ENCODE measurements at regions not wholly inside any gene's neighbourhood (a gene's known extent, or its start where the extent isn't known, plus 50 kb on each side); places are given as distances from the start of the nearest gene placed in this dataset.
A peak's percentile ranks its signal among the peaks of the same experiment; 100 is the strongest.

- Mint-ChIP-seq H3K9me3 (no peaks in the 10 kb centered on the region; the same call in 2 of the 3 replicates), H3K27me3 (ENCODE audit: insufficient read depth, low read depth, poor library complexity) (no peaks in the 10 kb centered on the region), H3K36me3 (ENCODE audit: low read depth) (no peaks in the 10 kb centered on the region), H3K4me1 (peaks cover 5% of the 10 kb centered on the region; the same call in 1 of the 3 replicates), H3K27ac (no peak overlapping the region), H3K4me3 (no peak overlapping the region)
- Histone ChIP-seq H2AFZ (peak overlapping the region; percentile 80; the same call in 1 of the 2 replicates), H3K4me2 (no peak overlapping the region), H4K20me1 (replicated peaks; ENCODE audit: insufficient read depth) (no peaks in the 10 kb centered on the region), H3K27ac (ENCODE audit: low read depth) (no peak overlapping the region), H3K79me2 (replicated peaks; ENCODE audit: insufficient read depth) (no peaks in the 10 kb centered on the region), H3K4me1 (ENCODE audit: insufficient read depth) (no peaks in the 10 kb centered on the region), H3F3A (replicated peaks; ENCODE audit: low read depth) (no peaks in the 10 kb centered on the region), H3K4me3 (no peak overlapping the region), H3K9me2 (ENCODE audit: insufficient read depth) (no peaks in the 10 kb centered on the region; the same call in 1 of the 2 replicates), H3K36me3 (ENCODE audit: insufficient read depth) (no peaks in the 10 kb centered on the region; the same call in 1 of the 2 replicates), H3K27me3 (ENCODE audit: insufficient read depth) (no peaks in the 10 kb centered on the region)
- no peak for DNase-seq (ENCODE audit: low spot score)
- TF ChIP-seq ZNF331 (CRISPR knock-in tag; IDR thresholded peaks at IDR 0.05; ENCODE audit: low read depth): no peak
- no peak for TF ChIP-seq CREB1 (CRISPR knock-in tag; IDR thresholded peaks at IDR 0.05; ENCODE audit: low read depth)
- no peak for TF ChIP-seq EZH2phosphoT487 (IDR thresholded peaks at IDR 0.05; ENCODE audit: unreplicated experiment)
- TF ChIP-seq ZNF462 (CRISPR knock-in tag; IDR thresholded peaks at IDR 0.05): no peak
- ATAC-seq: no peak
Observed at GRCh38 chr12:107288414-107289127, 195.2 kb upstream of the CRY1 start.

- DNase-seq (ENCODE audit: low spot score) (no peak), ATAC-seq (no peak)
- Histone ChIP-seq H3F3A (replicated peaks; ENCODE audit: low read depth) (no peaks in the 10 kb centered on the region), H3K9me2 (ENCODE audit: insufficient read depth) (no peaks in the 10 kb centered on the region), H3K27me3 (ENCODE audit: insufficient read depth) (no peaks in the 10 kb centered on the region), H3K4me1 (ENCODE audit: insufficient read depth) (no peaks in the 10 kb centered on the region), H3K79me2 (replicated peaks; ENCODE audit: insufficient read depth) (no peaks in the 10 kb centered on the region), H3K27ac (ENCODE audit: low read depth) (no peak overlapping the region), H3K4me3 (no peak overlapping the region), H4K20me1 (replicated peaks; ENCODE audit: insufficient read depth) (no peaks in the 10 kb centered on the region), H3K4me2 (no peak overlapping the region), H2AFZ (no peak overlapping the region), H3K36me3 (ENCODE audit: insufficient read depth) (no peaks in the 10 kb centered on the region; the same call in 1 of the 2 replicates)
- no peaks in the 10 kb centered on the region; the same call in 2 of the 3 replicates for H3K9me3 Mint-ChIP-seq
- peaks cover 5% of the 10 kb centered on the region; the same call in 1 of the 3 replicates for H3K4me1 Mint-ChIP-seq
- H3K4me3 Mint-ChIP-seq: no peak overlapping the region
- H3K27me3 Mint-ChIP-seq (ENCODE audit: insufficient read depth, low read depth, poor library complexity): no peaks in the 10 kb centered on the region
- no peaks in the 10 kb centered on the region for H3K36me3 Mint-ChIP-seq (ENCODE audit: low read depth)
- no peak overlapping the region for H3K27ac Mint-ChIP-seq
- TF ChIP-seq ZNF462 (CRISPR knock-in tag; IDR thresholded peaks at IDR 0.05) (no peak), JUNB (IDR thresholded peaks at IDR 0.05; ENCODE audit: unreplicated experiment) (no peak)
Observed at GRCh38 chr12:107291018-107291417, 197.7 kb upstream of the CRY1 start.

Data from GM23338 (cell line).